Neutrophil (primary cell): ENCODE measurements at regions not wholly inside any gene's neighbourhood (a gene's known extent, or its start where the extent isn't known, plus 50 kb on each side); places are given as distances from the start of the nearest gene placed in this dataset.

Experiments
- H3K27ac ChIP-seq: fragments of 200-600 bp; sonication (generic); 2 replicates; pipeline ENCODE4 v1.5.1; 2016; ENCODE audit warnings: mild to moderate bottlenecking, moderate library complexity
- H3K27me3 ChIP-seq: fragments of 200-600 bp; sonication (generic); 2 replicates; pipeline ENCODE4 v1.6.0; 2016; ENCODE audit warnings: mild to moderate bottlenecking
- H3K36me3 ChIP-seq: fragments of 200-600 bp; sonication (generic); 2 replicates; pipeline ENCODE4 v1.5.1; 2017
- H3K4me1 ChIP-seq, 2 experiments: fragments of 200-600 bp in 1 of 2; sonication (generic) in 1 of 2; 1 replicate in 1 of 2; 2 replicates in 1 of 2; pipeline versions ENCODE4 v1.5.1 to v1.6.1; 2013 to 2016; ENCODE audit warnings: low read depth in 1 of 2, low read length in 1 of 2, mild to moderate bottlenecking in 1 of 2, moderate library complexity in 1 of 2; ENCODE audit not compliant: control insufficient read depth in 1 of 2, insufficient read depth in 1 of 2
- H3K4me3 ChIP-seq, 2 experiments: fragments of 200-600 bp in 1 of 2; sonication (generic) in 1 of 2; 1 replicate in 1 of 2; 2 replicates in 1 of 2; pipeline ENCODE4 v1.5.1; 2013 to 2016; ENCODE audit warnings: low read depth in 1 of 2, low read length in 1 of 2, mild to moderate bottlenecking in 1 of 2, moderate library complexity in 1 of 2
- H3K9me3 ChIP-seq: fragments of 200-600 bp; sonication (generic); 2 replicates; pipeline ENCODE4 v1.5.1; 2016
- CTCF ChIP-seq: fragments of 200-600 bp; sonication (generic); IDR thresholded peaks from 2 replicates; pipeline ENCODE4 v1.5.1; 2016; ENCODE audit warnings: antibody characterized with exemption

DNA sequence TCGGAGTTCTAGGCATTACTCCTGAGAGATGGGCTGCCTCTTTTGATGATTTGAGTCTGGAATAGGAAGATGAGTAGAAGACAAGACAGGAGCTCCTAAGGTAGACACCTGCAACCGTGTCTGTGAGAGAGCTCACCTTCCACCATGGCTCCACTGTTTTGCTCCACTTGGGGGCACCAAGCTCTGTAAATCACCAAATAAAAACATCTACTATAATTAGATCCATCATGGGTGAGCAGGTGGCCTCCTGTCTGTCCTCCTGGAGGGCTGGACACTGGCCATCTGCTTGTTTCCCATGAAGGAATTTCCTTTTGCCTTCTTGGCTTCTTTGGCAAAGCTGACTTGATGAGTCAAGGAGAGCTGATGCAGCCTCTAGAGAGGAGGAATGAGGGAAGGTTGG, 179.0 kb downstream of the HAPSTR1 start:
- H3K27me3 ChIP-seq, result peaks cover 50% of the 10 kb centered on the region
- H3K4me1 ChIP-seq, result no peaks in the 10 kb centered on the region
- H3K27ac ChIP-seq, result no peak overlapping the region
- no peak overlapping the region for H3K4me3 ChIP-seq
- no peaks in the 10 kb centered on the region for H3K9me3 ChIP-seq
- no peaks in the 10 kb centered on the region for H3K36me3 ChIP-seq
- no peak for TF ChIP-seq CTCF

DNA sequence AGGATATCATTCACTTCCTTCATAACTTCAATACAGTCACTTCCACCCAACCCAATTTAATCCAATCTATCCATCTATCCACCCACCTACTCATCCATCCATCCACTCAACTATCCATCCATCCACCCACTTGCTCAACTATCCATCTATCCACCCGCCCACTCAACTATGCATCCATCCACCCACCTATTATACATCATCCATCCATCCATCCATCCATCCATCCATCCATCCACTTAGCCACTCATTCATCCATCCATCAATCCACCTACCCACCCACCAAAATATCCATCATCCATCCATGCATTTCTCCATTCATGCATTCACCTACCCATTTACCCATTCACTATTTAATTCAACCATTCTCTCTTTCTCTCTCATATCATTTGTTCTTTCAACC, 179.5 kb downstream of the HAPSTR1 start:
- Histone ChIP-seq H3K27ac (no peak overlapping the region), H3K36me3 (no peaks in the 10 kb centered on the region), H3K27me3 (peaks cover 45% of the 10 kb centered on the region), H3K9me3 (no peaks in the 10 kb centered on the region), H3K4me3 (no peak overlapping the region), H3K4me1 (no peaks in the 10 kb centered on the region)
- no peak for TF ChIP-seq CTCF

DNA sequence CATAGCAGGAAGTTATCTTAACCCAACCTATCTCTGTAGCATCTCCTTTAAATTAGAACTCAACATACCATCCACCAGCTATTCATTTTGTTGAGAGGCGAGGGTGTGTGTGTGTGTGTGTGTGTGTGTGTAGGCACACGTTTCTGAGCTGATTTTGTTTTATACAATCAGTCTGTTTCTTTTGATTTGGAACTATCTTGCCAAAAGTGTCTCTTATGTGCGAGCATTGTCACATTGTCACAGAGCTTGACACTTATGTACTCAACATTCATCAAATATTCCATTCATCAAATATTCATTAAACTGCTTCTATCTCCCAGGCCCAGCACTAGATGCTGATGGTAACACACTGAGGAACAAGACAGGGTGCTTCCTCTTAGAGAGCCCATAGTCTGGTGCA, 180.4 kb downstream of the HAPSTR1 start:
- TF ChIP-seq CTCF, result no peak
- H3K9me3 ChIP-seq, result no peaks in the 10 kb centered on the region
- no peak overlapping the region for H3K4me3 ChIP-seq
- no peaks in the 10 kb centered on the region for H3K4me1 ChIP-seq
- H3K27ac ChIP-seq, result no peak overlapping the region
- peaks cover 36% of the 10 kb centered on the region for H3K27me3 ChIP-seq
- no peaks in the 10 kb centered on the region for H3K36me3 ChIP-seq

- Histone ChIP-seq H3K4me1 (peaks cover 14 to 15% of the 10 kb centered on the region in 2 experiments), H3K27me3 (peaks cover 10% of the 10 kb centered on the region), H3K27ac (no peak overlapping the region), H3K4me3 (no peak overlapping the region), H3K36me3 (no peaks in the 10 kb centered on the region), H3K9me3 (no peaks in the 10 kb centered on the region)
- TF ChIP-seq CTCF, result no peak
Measured at GRCh38 chr16:9275377-9275776, 183.9 kb downstream of the HAPSTR1 start.

DNA sequence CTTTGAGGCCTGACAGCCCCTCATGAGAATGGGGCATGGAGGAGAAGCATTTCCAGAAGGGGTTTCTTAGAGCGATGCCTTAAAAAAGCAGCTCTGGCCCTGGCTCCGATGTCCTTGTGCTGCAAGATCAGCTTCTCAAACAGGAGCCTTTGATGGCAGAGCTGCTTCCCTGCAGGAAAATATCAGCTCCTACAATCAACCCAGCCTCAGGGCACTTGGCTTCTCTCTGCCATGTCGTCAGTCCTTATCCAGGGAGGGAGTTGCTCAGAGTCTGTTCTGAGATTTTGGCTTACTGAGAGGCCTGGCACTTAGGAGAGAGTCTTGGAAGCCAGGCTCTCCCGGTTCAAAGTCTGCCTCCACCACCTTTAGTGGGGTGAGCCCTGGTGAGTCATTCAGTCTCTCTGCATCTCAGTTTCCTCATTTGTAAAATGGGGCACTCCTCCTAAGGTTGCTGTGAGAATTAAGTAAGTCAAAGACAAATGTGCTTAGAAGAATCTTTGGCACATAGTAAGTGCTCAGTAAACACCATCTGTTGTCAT, 184.4 kb downstream of the HAPSTR1 start:
- Histone ChIP-seq H3K4me3 (no peak overlapping the region), H3K4me1 (peaks cover 14 to 19% of the 10 kb centered on the region in 2 experiments), H3K27me3 (peaks cover 8% of the 10 kb centered on the region), H3K27ac (no peak overlapping the region), H3K36me3 (no peaks in the 10 kb centered on the region), H3K9me3 (no peaks in the 10 kb centered on the region)
- TF ChIP-seq CTCF, result no peak
